GM21717 (cell line): ENCODE measurements at regions not wholly inside any gene's neighbourhood (a gene's known extent, or its start where the extent isn't known, plus 50 kb on each side); places are given as distances from the start of the nearest gene placed in this dataset.
"Not testable (repeated sequence)": the region's sequence is repeated elsewhere in the genome, so short reads cannot be mapped to it uniquely, and the experiment has no call there.

ENCODE experiments used
- ATAC-seq: cut with Tn5 transposase; IDR thresholded peaks from one replicate; pipeline ENCODE4 v1.9.1; 2021; ENCODE audit warnings: mild to moderate bottlenecking, moderate library complexity; ENCODE audit not compliant: unreplicated experiment

DNA sequence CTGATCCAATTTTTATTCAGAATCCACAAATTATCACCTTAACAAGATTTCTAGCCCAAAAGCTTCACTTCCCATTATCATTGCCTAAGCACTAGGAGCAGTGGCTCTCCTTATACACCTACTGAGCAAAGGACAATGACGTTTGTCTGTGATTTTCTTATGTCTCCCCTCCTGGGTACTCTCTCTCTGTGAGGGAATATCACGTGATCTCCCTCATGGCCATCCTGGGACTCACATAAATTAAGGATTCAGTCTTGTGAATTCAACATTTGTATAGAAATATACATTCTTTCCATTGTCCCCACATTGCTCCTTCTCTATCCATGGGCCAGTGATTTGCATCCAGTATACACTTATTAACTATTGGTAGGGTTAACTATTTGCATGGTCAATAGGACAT lies 476.5 kb downstream of the PLK2 start:
- no peak for ATAC-seq

GRCh38 chr5:57979671-57980070 lies 480.2 kb downstream of the PLK2 start:
- no peak for ATAC-seq

- ATAC-seq: no peak
These were observed 483.4 kb downstream of the PLK2 start for GRCh38 chr5:57976506-57976905.

GRCh38 chr5:57972099-57972498 lies 487.8 kb downstream of the PLK2 start:
- ATAC-seq: not testable (repeated sequence)

DNA sequence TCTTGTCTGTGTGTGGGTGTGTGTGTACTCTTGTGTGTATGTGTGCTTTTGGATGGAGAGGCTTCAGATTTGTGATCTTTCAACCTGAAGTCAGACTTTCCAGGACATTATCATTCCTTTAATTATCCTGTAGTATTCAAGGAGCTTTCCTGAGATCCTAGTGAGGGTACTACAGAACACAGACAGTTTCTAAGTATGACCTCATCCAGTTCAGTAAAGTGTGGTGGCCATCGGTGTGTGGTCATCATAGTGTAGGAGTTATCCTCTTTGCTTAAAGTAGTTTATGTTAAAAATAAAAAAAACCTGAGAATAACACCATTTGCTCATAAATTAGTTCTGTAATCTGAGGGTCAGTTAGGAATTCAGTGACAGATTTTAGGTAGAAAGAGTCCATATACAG lies 478.0 kb upstream of the ACTBL2 start:
- ATAC-seq: no peak

GRCh38 chr5:57956636-57957035 lies 474.0 kb upstream of the ACTBL2 start:
- ATAC-seq: no peak

- no peak for ATAC-seq
These were observed 472.9 kb upstream of the ACTBL2 start for GRCh38 chr5:57955511-57955910.

- no peak for ATAC-seq
These were observed 471.2 kb upstream of the ACTBL2 start for GRCh38 chr5:57953792-57954191.

GRCh38 chr5:57950616-57951228 lies 468.1 kb upstream of the ACTBL2 start:
- no peak for ATAC-seq

- no peak for ATAC-seq
These were observed 465.5 kb upstream of the ACTBL2 start for GRCh38 chr5:57948091-57948490.

GRCh38 chr5:57947181-57947580 lies 464.6 kb upstream of the ACTBL2 start:
- no peak for ATAC-seq

GRCh38 chr5:57940879-57941278 lies 458.3 kb upstream of the ACTBL2 start:
- no peak for ATAC-seq

- ATAC-seq: no peak
These were observed 457.6 kb upstream of the ACTBL2 start for GRCh38 chr5:57940236-57940635.

- ATAC-seq: no peak
These were observed 457.2 kb upstream of the ACTBL2 start for GRCh38 chr5:57939771-57940170.

GRCh38 chr5:57939335-57939734 lies 456.7 kb upstream of the ACTBL2 start:
- no peak for ATAC-seq

DNA sequence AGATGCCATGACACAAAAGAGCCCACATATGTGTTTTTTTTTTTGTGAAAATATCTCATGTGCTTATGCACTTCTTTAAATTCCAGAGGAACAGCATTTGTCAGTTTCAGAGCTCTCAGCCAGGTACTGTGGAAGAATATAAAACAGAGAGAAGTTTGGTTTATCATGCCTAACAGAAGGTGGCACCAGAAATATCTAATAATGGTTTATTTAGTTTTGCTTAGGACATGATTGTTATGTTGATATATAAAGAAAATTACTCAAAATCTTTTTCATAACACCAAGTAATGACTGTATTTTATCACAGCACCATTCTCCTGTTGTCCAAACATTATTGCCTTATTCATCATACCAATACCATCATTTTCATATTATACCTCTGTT lies 455.6 kb upstream of the ACTBL2 start:
- ATAC-seq: no peak

DNA sequence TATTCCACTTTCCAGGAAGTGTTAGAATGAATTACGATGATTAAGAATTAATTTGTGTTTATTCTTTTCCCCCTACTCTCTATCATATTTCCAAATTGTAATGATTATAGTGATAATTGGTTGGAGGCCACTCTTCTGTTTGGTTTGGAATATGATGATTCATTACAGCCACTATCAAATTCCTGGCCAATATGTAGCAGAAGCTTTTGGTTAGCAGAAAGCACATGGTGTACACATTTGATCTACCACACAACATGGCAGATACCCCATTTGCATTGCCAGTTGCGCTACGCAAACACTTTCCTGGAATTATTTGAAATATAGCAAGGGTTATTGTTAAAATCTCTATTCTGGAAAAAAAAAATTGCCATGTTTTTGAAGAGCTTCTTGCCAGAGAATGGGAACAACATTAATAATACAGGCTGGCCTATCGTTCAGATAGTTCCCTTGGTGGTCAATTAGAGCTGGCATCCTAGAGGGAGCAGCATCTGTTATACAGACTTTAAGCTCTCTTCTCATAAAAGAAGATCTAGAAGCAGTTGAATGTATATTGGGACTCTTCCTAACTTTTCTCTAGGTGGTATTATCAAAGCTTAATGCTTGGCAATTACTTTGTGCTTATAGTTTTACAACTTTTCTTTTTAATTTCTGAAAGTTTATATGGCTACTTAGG lies 455.0 kb upstream of the ACTBL2 start:
- no peak for ATAC-seq

DNA sequence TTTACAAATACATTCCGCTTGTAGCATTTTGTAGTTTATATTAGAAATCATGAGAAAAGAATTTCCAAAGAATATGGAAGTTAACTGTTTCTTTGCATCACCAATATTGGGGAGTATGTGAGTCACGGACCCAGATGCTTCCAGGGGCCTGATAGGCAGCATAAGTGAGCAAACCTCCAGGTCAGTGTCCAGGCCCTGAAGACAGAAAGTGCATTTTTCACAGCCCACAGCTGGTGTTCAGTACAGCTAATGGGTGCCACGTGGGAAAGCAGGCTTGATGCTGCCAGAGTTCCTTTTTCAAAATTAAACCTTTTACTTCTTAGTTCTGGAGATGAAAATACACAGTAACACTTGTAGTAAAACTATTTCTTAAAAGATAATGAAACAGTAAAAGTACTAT lies 454.4 kb upstream of the ACTBL2 start:
- ATAC-seq: no peak

DNA sequence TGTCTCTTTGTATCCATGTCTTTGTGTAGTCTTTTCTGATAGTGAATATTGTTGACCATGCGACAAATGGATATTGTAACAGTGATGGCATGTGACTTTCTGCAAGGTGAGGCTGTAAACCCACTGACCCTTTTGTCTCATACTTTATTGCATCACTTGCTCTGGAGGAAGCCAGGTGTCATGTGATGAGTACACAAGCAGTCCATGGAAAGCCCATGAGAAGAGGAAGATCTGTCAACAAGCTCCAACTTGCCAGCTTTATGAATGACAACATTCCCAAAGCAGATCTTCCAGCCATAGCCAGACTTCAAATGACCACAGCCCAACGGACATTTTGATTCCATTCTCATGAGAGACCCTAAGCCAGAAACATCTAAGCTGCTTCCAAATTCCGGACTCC lies 450.1 kb upstream of the ACTBL2 start:
- ATAC-seq: no peak

DNA sequence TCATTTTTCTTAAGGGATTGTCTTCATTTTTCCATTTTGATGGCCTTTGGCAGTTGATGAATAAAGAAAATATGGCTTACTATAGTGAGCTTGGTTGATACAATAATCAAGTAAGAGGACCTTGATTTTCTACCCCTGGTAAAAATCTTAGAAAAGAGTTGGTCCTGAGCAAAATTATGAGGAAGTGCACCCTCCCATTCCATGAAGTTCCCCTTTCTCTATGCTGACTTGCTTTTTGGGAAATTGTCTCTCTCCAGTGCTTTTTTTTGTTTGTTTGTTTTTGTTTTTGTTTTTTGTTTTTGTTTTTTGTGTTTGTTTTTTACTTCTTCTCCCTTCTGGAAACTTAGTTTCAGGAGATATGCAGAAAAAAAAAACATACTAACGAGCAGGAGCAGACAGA lies 449.2 kb upstream of the ACTBL2 start:
- ATAC-seq: no peak

- ATAC-seq: no peak
These were observed 448.7 kb upstream of the ACTBL2 start for GRCh38 chr5:57931352-57931751.

- no peak for ATAC-seq
These were observed 446.7 kb upstream of the ACTBL2 start for GRCh38 chr5:57929271-57929670.

GRCh38 chr5:57923094-57923493 lies 440.5 kb upstream of the ACTBL2 start:
- ATAC-seq: not testable (repeated sequence)
